ENCODE measurements at regions not wholly inside any gene's neighbourhood (a gene's known extent, or its start where the extent isn't known, plus 50 kb on each side); places are given as distances from the start of the nearest gene placed in this dataset.
"Not testable (repeated sequence)": the region's sequence is repeated elsewhere in the genome, so short reads cannot be mapped to it uniquely, and the experiment has no call there.

- not testable (repeated sequence) for H3K27ac ChIP-seq (ENCODE audit: low read length); H3K9me3 ChIP-seq (ENCODE audit: control insufficient read depth in 1 of 2, low read length in 2 of 2); H3K4me1 ChIP-seq (ENCODE audit: control insufficient read depth in 1 of 2, insufficient read depth in 2 of 2, low read length in 2 of 2)
Measured at GRCh38 chr14:34381304-34381703, 80.7 kb downstream of the SPTSSA start.

GRCh38 chr14:34380471-34380845 lies 81.6 kb downstream of the SPTSSA start:
- H3K27ac ChIP-seq (ENCODE audit: low read length) = no peak overlapping the region
- H3K4me1 ChIP-seq (ENCODE audit: control insufficient read depth in 1 of 2, insufficient read depth in 2 of 2, low read length in 2 of 2) = no peaks in the 10 kb centered on the region
- no peaks in the 10 kb centered on the region for H3K36me3 ChIP-seq (ENCODE audit: control insufficient read depth in 1 of 2, insufficient read depth in 2 of 2, low read length in 2 of 2)
- no peak overlapping the region for H3K4me3 ChIP-seq (ENCODE audit: low read depth in 1 of 2, low read length in 2 of 2)
- no peaks in the 10 kb centered on the region for H3K27me3 ChIP-seq (ENCODE audit: low read depth, low read length)
- no peaks in the 10 kb centered on the region for H3K9me3 ChIP-seq (ENCODE audit: control insufficient read depth in 1 of 2, low read length in 2 of 2)

More at GRCh38 chr14:34381304-34381703, 80.7 kb downstream of the SPTSSA start:
- not testable (repeated sequence) for H3K27me3 ChIP-seq (ENCODE audit: low read depth, low read length); H3K4me3 ChIP-seq (ENCODE audit: low read depth in 1 of 2, low read length in 2 of 2); H3K36me3 ChIP-seq (ENCODE audit: control insufficient read depth in 1 of 2, insufficient read depth in 2 of 2, low read length in 2 of 2)

- H3K27ac ChIP-seq (ENCODE audit: low read length) = no peak overlapping the region
- no peaks in the 10 kb centered on the region for H3K9me3 ChIP-seq (ENCODE audit: control insufficient read depth in 1 of 2, low read length in 2 of 2)
- no peaks in the 10 kb centered on the region for H3K27me3 ChIP-seq (ENCODE audit: low read depth, low read length)
- H3K4me3 ChIP-seq (ENCODE audit: low read depth in 1 of 2, low read length in 2 of 2) = no peak overlapping the region
- H3K4me1 ChIP-seq (ENCODE audit: control insufficient read depth in 1 of 2, insufficient read depth in 2 of 2, low read length in 2 of 2) = no peaks in the 10 kb centered on the region
- no peaks in the 10 kb centered on the region for H3K36me3 ChIP-seq (ENCODE audit: control insufficient read depth in 1 of 2, insufficient read depth in 2 of 2, low read length in 2 of 2)
Measured at GRCh38 chr14:34379816-34380470, 82.1 kb downstream of the SPTSSA start.

DNA sequence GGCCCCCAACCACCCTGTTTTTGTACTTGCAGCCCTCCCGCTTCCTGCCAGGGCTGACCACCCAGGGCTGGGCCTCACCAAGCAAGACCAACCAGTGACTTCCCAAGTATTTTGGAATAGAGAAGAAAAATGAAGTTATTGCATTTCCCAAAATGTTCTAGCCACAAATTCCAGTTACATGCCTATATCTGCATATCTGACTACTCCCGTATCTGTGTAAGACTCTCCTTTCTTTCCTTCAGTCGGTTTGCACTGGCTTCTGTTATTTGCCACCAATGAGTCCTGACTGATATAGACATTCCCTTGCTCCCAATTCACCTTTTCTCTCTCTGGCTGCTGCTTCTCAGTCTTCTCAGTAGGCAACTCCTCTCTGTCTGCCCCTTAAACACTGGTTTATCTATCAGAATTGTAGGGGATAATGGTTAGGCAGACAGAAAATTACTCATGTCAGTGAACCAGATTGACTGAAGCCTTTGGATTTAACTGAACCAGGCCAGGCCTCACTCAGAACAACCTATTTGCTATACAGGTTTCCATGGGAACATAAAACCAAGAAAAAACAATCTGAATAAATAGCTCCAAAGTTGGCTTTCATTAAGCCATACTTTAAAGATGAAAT lies 85.3 kb downstream of the SPTSSA start:
- peaks cover 0 to 7% of the 10 kb centered on the region in 2 donors for H3K4me1 ChIP-seq (ENCODE audit: control insufficient read depth in 1 of 2, insufficient read depth in 2 of 2, low read length in 2 of 2)
- H3K4me3 ChIP-seq (ENCODE audit: low read depth in 1 of 2, low read length in 2 of 2) = no peak overlapping the region
- no peaks in the 10 kb centered on the region for H3K36me3 ChIP-seq (ENCODE audit: control insufficient read depth in 1 of 2, insufficient read depth in 2 of 2, low read length in 2 of 2)
- H3K9me3 ChIP-seq (ENCODE audit: control insufficient read depth in 1 of 2, low read length in 2 of 2) = no peaks in the 10 kb centered on the region
- H3K27ac ChIP-seq (ENCODE audit: low read length) = no peak overlapping the region
- H3K27me3 ChIP-seq (ENCODE audit: low read depth, low read length) = no peaks in the 10 kb centered on the region

GRCh38 chr14:34374998-34375740 lies 86.9 kb downstream of the SPTSSA start:
- Histone ChIP-seq H3K27ac (ENCODE audit: low read length) (no peak overlapping the region), H3K4me1 (ENCODE audit: control insufficient read depth in 1 of 2, insufficient read depth in 2 of 2, low read length in 2 of 2) (peaks cover 0 to 7% of the 10 kb centered on the region in 2 donors), H3K4me3 (ENCODE audit: low read depth in 1 of 2, low read length in 2 of 2) (no peak overlapping the region), H3K27me3 (ENCODE audit: low read depth, low read length) (no peaks in the 10 kb centered on the region), H3K9me3 (ENCODE audit: control insufficient read depth in 1 of 2, low read length in 2 of 2) (no peaks in the 10 kb centered on the region), H3K36me3 (ENCODE audit: control insufficient read depth in 1 of 2, insufficient read depth in 2 of 2, low read length in 2 of 2) (no peaks in the 10 kb centered on the region)

GRCh38 chr14:34373191-34373590 lies 88.8 kb downstream of the SPTSSA start:
- H3K4me3 ChIP-seq (ENCODE audit: low read depth in 1 of 2, low read length in 2 of 2) = no peak overlapping the region
- no peaks in the 10 kb centered on the region for H3K36me3 ChIP-seq (ENCODE audit: control insufficient read depth in 1 of 2, insufficient read depth in 2 of 2, low read length in 2 of 2)
- no peaks in the 10 kb centered on the region for H3K27me3 ChIP-seq (ENCODE audit: low read depth, low read length)
- H3K4me1 ChIP-seq (ENCODE audit: control insufficient read depth in 1 of 2, insufficient read depth in 2 of 2, low read length in 2 of 2) = peaks cover 0 to 12% of the 10 kb centered on the region in 2 donors
- H3K9me3 ChIP-seq (ENCODE audit: control insufficient read depth in 1 of 2, low read length in 2 of 2) = no peaks in the 10 kb centered on the region
- H3K27ac ChIP-seq (ENCODE audit: low read length) = no peak overlapping the region

DNA sequence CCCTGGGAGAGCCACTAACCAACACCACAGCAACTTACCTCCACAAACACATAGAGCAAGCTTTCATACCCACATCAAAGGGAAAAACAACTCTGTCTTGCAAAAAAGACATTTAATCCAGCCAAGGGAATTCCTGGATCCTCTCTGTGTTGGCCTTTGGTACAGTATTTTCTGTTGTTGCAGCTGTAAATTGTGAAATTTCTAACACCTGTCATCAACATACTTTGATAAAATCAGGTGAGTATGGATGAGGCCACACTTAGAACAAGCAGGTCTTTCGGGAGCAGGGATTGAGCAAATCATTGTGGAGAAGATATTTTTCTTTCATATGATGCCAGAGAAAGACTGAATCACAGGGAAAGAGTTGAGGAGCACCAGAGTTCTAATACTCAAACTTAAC lies 89.3 kb downstream of the SPTSSA start:
- no peaks in the 10 kb centered on the region for H3K9me3 ChIP-seq (ENCODE audit: control insufficient read depth in 1 of 2, low read length in 2 of 2)
- no peaks in the 10 kb centered on the region for H3K27me3 ChIP-seq (ENCODE audit: low read depth, low read length)
- no peaks in the 10 kb centered on the region for H3K36me3 ChIP-seq (ENCODE audit: control insufficient read depth in 1 of 2, insufficient read depth in 2 of 2, low read length in 2 of 2)
- peaks cover 0 to 12% of the 10 kb centered on the region in 2 donors for H3K4me1 ChIP-seq (ENCODE audit: control insufficient read depth in 1 of 2, insufficient read depth in 2 of 2, low read length in 2 of 2)
- H3K4me3 ChIP-seq (ENCODE audit: low read depth in 1 of 2, low read length in 2 of 2) = no peak overlapping the region
- no peak overlapping the region for H3K27ac ChIP-seq (ENCODE audit: low read length)

DNA sequence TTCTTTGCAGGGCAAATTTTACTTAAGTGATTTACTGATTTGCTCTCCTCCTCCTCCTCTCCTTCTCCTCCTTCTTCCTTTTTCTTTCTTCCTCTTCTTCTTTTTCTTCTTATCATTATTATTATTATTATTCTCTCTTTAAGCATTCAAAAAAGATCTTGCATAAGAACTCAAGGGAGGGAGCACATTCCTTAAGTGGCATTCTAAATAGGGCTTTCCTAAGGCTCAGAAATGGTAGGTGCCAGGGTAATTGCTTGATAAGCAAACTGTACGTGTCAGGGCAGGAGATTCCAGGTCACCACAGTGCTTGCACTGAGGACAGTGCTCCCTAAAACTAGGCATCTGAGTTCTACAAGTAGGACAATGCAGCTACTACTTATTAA lies 92.4 kb downstream of the SPTSSA start:
- Histone ChIP-seq H3K27ac (ENCODE audit: low read length) (no peak overlapping the region), H3K36me3 (ENCODE audit: control insufficient read depth in 1 of 2, insufficient read depth in 2 of 2, low read length in 2 of 2) (no peaks in the 10 kb centered on the region), H3K4me1 (ENCODE audit: control insufficient read depth in 1 of 2, insufficient read depth in 2 of 2, low read length in 2 of 2) (peaks cover 0 to 12% of the 10 kb centered on the region in 2 donors), H3K27me3 (ENCODE audit: low read depth, low read length) (no peaks in the 10 kb centered on the region), H3K4me3 (ENCODE audit: low read depth in 1 of 2, low read length in 2 of 2) (no peak overlapping the region), H3K9me3 (ENCODE audit: control insufficient read depth in 1 of 2, low read length in 2 of 2) (no peaks in the 10 kb centered on the region)

DNA sequence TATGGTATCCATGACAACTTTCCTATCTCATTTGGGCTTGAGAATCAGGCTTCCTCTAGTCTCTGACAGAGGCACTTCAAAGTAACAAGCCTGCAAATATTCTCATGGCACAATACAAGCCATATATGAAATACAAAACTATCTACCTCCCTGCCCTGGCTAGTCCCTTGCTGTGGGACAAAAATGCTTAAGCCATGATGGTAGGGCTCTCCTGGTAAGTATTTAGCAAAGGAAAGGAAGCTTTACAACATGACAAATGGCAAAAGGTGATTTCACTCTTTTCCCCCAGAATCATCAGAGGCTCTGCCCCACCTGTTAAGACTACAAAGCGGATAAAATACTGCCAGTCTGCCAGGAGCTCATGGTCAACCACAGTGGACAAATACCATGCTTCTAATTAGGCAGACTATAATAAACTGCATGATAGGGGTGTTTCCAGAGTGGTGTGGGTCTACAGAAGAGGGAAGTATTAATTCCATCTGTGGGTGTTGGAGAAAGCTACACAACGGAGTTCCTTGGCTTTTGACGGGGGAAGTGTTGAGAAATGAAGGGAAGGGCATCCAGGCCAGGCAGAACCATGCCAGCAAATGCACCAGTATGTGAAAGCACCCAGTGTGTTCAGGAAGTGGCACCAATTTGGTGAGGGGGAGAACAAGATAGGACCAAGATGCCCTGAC lies 92.9 kb downstream of the SPTSSA start:
- H3K36me3 ChIP-seq (ENCODE audit: control insufficient read depth in 1 of 2, insufficient read depth in 2 of 2, low read length in 2 of 2) = no peaks in the 10 kb centered on the region
- H3K4me1 ChIP-seq (ENCODE audit: control insufficient read depth in 1 of 2, insufficient read depth in 2 of 2, low read length in 2 of 2) = peaks cover 0 to 12% of the 10 kb centered on the region in 2 donors
- peak overlapping the region; percentile 1 for H3K27ac ChIP-seq (ENCODE audit: low read length)
- no peaks in the 10 kb centered on the region for H3K9me3 ChIP-seq (ENCODE audit: control insufficient read depth in 1 of 2, low read length in 2 of 2)
- H3K27me3 ChIP-seq (ENCODE audit: low read depth, low read length) = no peaks in the 10 kb centered on the region
- H3K4me3 ChIP-seq (ENCODE audit: low read depth in 1 of 2, low read length in 2 of 2) = no peak overlapping the region

- H3K27me3 ChIP-seq (ENCODE audit: low read depth, low read length) = no peaks in the 10 kb centered on the region
- no peak overlapping the region for H3K4me3 ChIP-seq (ENCODE audit: low read depth in 1 of 2, low read length in 2 of 2)
- H3K9me3 ChIP-seq (ENCODE audit: control insufficient read depth in 1 of 2, low read length in 2 of 2) = no peaks in the 10 kb centered on the region
- peak overlapping the region; percentile 1 for H3K27ac ChIP-seq (ENCODE audit: low read length)
- peaks cover 0 to 10% of the 10 kb centered on the region in 2 donors for H3K4me1 ChIP-seq (ENCODE audit: control insufficient read depth in 1 of 2, insufficient read depth in 2 of 2, low read length in 2 of 2)
- no peaks in the 10 kb centered on the region for H3K36me3 ChIP-seq (ENCODE audit: control insufficient read depth in 1 of 2, insufficient read depth in 2 of 2, low read length in 2 of 2)
Measured at GRCh38 chr14:34368115-34368970, 93.7 kb downstream of the SPTSSA start.

Data from muscle layer of duodenum (tissue), 2 donors.